RKO (cell line): ENCODE measurements at regions not wholly inside any gene's neighbourhood (a gene's known extent, or its start where the extent isn't known, plus 50 kb on each side); places are given as distances from the start of the nearest gene placed in this dataset.
A peak's percentile ranks its signal among the peaks of the same experiment; 100 is the strongest.
"Not testable (repeated sequence)": the region's sequence is repeated elsewhere in the genome, so short reads cannot be mapped to it uniquely, and the experiment has no call there.

Source experiments
- DNase-seq: peaks from one replicate; pipeline ENCODE4 v3.0.0-alpha.2; 2016; ENCODE audit warnings: low spot score

DNA sequence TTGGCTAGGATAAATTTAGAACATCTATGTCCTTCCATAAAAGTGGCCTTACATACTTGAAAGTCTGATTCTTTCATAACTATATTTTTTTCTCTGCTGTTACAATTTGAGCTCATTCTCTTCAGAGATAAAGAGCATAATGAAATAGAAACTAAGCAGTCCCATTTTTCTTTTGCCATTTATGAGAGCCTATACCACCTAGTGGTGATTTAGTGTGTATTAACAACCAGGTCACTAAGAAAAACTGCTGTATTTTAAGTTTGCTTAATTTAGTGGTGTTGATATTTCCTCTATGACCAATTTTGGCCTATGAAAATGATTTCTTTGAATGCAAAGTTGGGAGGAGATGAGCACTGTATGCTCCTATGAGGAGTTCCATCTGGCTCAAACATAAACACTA is 88.7 kb upstream of the ZWINT start:
- peak; percentile 67 for DNase-seq

DNA sequence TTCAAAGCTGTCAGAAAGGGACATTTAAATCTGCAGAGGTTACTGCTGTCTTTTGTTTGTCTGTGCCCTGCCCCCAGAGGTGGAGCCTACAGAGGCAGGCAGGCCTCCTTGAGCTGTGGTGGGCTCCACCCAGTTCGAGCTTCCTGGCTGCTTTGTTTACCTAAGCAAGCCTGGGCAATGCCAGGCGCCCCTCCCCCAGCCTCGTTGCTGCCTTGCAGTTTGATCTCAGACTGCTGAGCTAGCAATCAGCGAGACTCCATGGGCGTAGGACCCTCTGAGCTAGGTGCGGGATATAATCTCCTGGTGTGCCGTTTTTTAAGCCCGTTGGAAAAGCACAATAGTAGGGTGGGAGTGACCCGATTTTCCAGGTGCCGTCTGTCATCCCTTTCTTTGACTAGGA is 86.6 kb upstream of the ZWINT start:
- DNase-seq = not testable (repeated sequence)

DNA sequence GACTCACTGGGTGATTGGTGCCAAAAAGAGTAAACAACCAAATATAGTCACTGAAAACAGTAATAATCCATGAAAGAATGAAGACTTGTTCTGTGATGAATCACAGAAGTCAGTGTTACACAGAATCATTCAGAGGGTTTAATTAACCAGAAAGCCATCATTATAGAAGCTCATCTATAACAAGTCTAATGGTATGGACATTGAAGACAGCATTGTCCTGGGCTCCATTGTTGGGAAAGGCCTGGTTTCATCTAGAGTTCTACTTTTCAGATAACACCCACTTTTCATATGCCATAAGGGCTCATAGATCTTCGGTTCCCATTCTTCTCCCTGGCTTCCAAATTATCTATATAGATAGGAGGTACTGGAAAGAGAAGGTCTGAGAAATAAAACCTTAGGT is 80.3 kb upstream of the ZWINT start:
- not testable (repeated sequence) for DNase-seq
